ENCODE measurements at regions not wholly inside any gene's neighbourhood (a gene's known extent, or its start where the extent isn't known, plus 50 kb on each side); places are given as distances from the start of the nearest gene placed in this dataset.

GRCh38 chr13:34567597-34567996, 374.5 kb upstream of the NBEA start:
- no peak overlapping the region for H3K4me3 Mint-ChIP-seq
- CTCF ChIA-PET = no interaction called here

DNA sequence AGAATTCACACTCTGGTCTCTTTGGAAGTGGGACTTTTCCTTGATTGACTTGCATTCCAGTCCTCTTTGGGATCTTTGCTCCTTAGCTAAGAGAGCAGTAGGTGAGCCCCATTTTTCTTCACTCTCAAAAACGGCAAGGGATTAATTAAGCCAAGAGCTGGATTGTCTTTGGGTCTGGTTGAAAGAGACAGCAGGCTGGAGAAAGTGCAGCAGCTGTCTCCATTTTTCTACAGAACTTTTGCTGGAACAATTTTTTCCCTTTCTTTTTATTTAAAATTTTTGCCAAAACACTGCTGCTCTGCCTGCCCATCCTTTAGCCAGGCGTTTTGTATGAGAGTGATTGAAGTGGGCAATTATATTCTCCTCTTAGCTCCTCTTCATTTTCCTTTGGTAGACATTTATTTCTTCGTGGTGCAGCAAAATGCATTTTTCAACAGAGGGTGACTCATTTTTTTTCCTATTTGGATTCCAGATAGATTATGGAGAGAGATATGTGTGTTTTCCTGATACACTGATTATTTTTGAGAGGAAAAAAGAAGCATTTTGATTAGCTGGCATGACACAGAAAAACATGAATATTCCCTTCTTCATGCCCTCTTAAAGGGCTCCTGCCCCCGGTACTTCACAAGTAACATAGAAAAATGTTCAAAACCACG, 371.2 kb upstream of the NBEA start:
- Mint-ChIP-seq H3K4me3 (no peak overlapping the region), H3K4me1 (no peaks in the 10 kb centered on the region), H3K36me3 (no peaks in the 10 kb centered on the region), H3K27me3 (no peaks in the 10 kb centered on the region), H3K27ac (peak overlapping the region in 1 of 8 donors; percentile 8), H3K9me3 (peaks cover 0 to 5% (median 0%) of the 10 kb centered on the region in 5 donors)
- ChIA-PET POLR2A (no interaction called here), CTCF (no interaction called here)
- Histone ChIP-seq H3K27ac (ENCODE audit: low read depth, low read length) (no peak overlapping the region), H3K4me1 (ENCODE audit: insufficient read depth, low read length) (no peaks in the 10 kb centered on the region), H3K27me3 (ENCODE audit: insufficient read depth, low read length, poor library complexity, severe bottlenecking) (no peaks in the 10 kb centered on the region), H3K4me3 (ENCODE audit: low read length) (no peak overlapping the region), H3K36me3 (ENCODE audit: insufficient read depth, low read length) (no peaks in the 10 kb centered on the region), H3K9me3 (ENCODE audit: low read length) (no peaks in the 10 kb centered on the region)
- DNase-seq = no peak

More at GRCh38 chr13:34567597-34567996, 374.5 kb upstream of the NBEA start:
- no peaks in the 10 kb centered on the region for H3K27me3 ChIP-seq (ENCODE audit: insufficient read depth, low read length, poor library complexity, severe bottlenecking)
- DNase-seq = no peak
- peaks cover 0 to 2% (median 0%) of the 10 kb centered on the region in 5 donors for H3K9me3 Mint-ChIP-seq
- H3K4me1 Mint-ChIP-seq = no peaks in the 10 kb centered on the region
- POLR2A ChIA-PET = no interaction called here
- no peak overlapping the region for H3K27ac Mint-ChIP-seq
- no peaks in the 10 kb centered on the region for H3K27me3 Mint-ChIP-seq
- H3K4me3 ChIP-seq (ENCODE audit: low read length) = no peak overlapping the region
- no peaks in the 10 kb centered on the region for H3K36me3 ChIP-seq (ENCODE audit: insufficient read depth, low read length)
- no peak overlapping the region for H3K27ac ChIP-seq (ENCODE audit: low read depth, low read length)
- H3K4me1 ChIP-seq (ENCODE audit: insufficient read depth, low read length) = no peaks in the 10 kb centered on the region
- no peaks in the 10 kb centered on the region for H3K9me3 ChIP-seq (ENCODE audit: low read length)
- H3K36me3 Mint-ChIP-seq = no peaks in the 10 kb centered on the region

DNA sequence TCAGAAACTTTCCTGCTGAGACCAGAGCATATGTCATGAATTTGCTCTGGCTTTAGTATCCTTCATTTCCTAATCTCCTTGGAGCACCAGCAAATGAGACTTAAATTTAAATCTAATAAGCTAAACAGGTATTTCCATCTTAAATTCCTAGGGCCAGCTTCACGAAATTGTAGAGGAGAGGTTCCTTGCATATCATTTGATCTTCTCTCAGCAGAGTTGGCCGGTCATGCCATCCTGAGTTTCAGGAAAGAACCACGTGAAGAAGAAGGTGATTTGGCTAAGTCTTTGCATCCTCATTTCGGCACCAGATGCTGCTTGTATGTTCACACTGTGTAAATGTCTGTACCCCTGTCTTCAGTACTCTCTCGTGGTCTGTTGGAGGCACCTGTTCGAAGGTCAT, 370.4 kb upstream of the NBEA start:
- H3K9me3 Mint-ChIP-seq = peaks cover 0 to 6% (median 0%) of the 10 kb centered on the region in 5 donors
- no peaks in the 10 kb centered on the region for H3K4me1 Mint-ChIP-seq
- no peak overlapping the region for H3K27ac ChIP-seq (ENCODE audit: low read depth, low read length)
- CTCF ChIA-PET = no interaction called here
- no peaks in the 10 kb centered on the region for H3K4me1 ChIP-seq (ENCODE audit: insufficient read depth, low read length)
- H3K27me3 Mint-ChIP-seq = no peaks in the 10 kb centered on the region
- no peak overlapping the region for H3K27ac Mint-ChIP-seq
- no peaks in the 10 kb centered on the region for H3K36me3 ChIP-seq (ENCODE audit: insufficient read depth, low read length)
- DNase-seq = no peak
- no peak overlapping the region for H3K4me3 Mint-ChIP-seq
- no peaks in the 10 kb centered on the region for H3K36me3 Mint-ChIP-seq
- H3K4me3 ChIP-seq (ENCODE audit: low read length) = no peak overlapping the region
- no peaks in the 10 kb centered on the region for H3K9me3 ChIP-seq (ENCODE audit: low read length)
- POLR2A ChIA-PET = no interaction called here
- H3K27me3 ChIP-seq (ENCODE audit: insufficient read depth, low read length, poor library complexity, severe bottlenecking) = no peaks in the 10 kb centered on the region

GRCh38 chr13:34577051-34577450, 365.0 kb upstream of the NBEA start:
- no peaks in the 10 kb centered on the region for H3K36me3 ChIP-seq (ENCODE audit: insufficient read depth, low read length)
- no peak overlapping the region for H3K4me3 Mint-ChIP-seq
- CTCF ChIA-PET = no interaction called here
- H3K27me3 ChIP-seq (ENCODE audit: insufficient read depth, low read length, poor library complexity, severe bottlenecking) = no peaks in the 10 kb centered on the region
- H3K4me1 ChIP-seq (ENCODE audit: insufficient read depth, low read length) = no peaks in the 10 kb centered on the region
- peaks cover 0 to 5% (median 2%) of the 10 kb centered on the region in 5 donors for H3K9me3 Mint-ChIP-seq
- H3K4me3 ChIP-seq (ENCODE audit: low read length) = no peak overlapping the region
- no peak overlapping the region for H3K27ac Mint-ChIP-seq
- no peaks in the 10 kb centered on the region for H3K9me3 ChIP-seq (ENCODE audit: low read length)
- no peaks in the 10 kb centered on the region for H3K4me1 Mint-ChIP-seq
- H3K27ac ChIP-seq (ENCODE audit: low read depth, low read length) = no peak overlapping the region
- H3K36me3 Mint-ChIP-seq = no peaks in the 10 kb centered on the region
- POLR2A ChIA-PET = no interaction called here
- DNase-seq = no peak
- no peaks in the 10 kb centered on the region for H3K27me3 Mint-ChIP-seq

- H3K36me3 Mint-ChIP-seq = no peaks in the 10 kb centered on the region
These were observed 363.6 kb upstream of the NBEA start for GRCh38 chr13:34578471-34578870.

GRCh38 chr13:34578917-34579316, 363.2 kb upstream of the NBEA start:
- H3K36me3 ChIP-seq (ENCODE audit: insufficient read depth, low read length) = no peaks in the 10 kb centered on the region
- POLR2A ChIA-PET = no interaction called here
- H3K4me3 ChIP-seq (ENCODE audit: low read length) = no peak overlapping the region
- no peaks in the 10 kb centered on the region for H3K4me1 ChIP-seq (ENCODE audit: insufficient read depth, low read length)
- CTCF ChIA-PET = no interaction called here
- no peak for DNase-seq
- Mint-ChIP-seq H3K36me3 (no peaks in the 10 kb centered on the region), H3K4me1 (no peaks in the 10 kb centered on the region), H3K27ac (no peak overlapping the region), H3K4me3 (no peak overlapping the region), H3K9me3 (peaks cover 0 to 4% (median under 1%) of the 10 kb centered on the region in 5 donors), H3K27me3 (no peaks in the 10 kb centered on the region)
- H3K27me3 ChIP-seq (ENCODE audit: insufficient read depth, low read length, poor library complexity, severe bottlenecking) = no peaks in the 10 kb centered on the region
- no peaks in the 10 kb centered on the region for H3K9me3 ChIP-seq (ENCODE audit: low read length)
- no peak overlapping the region for H3K27ac ChIP-seq (ENCODE audit: low read depth, low read length)

More at GRCh38 chr13:34578471-34578870, 363.6 kb upstream of the NBEA start:
- ChIA-PET POLR2A (no interaction called here), CTCF (no interaction called here)
- no peak overlapping the region for H3K4me3 ChIP-seq (ENCODE audit: low read length)
- H3K27me3 ChIP-seq (ENCODE audit: insufficient read depth, low read length, poor library complexity, severe bottlenecking) = no peaks in the 10 kb centered on the region
- H3K36me3 ChIP-seq (ENCODE audit: insufficient read depth, low read length) = no peaks in the 10 kb centered on the region
- no peak overlapping the region for H3K27ac ChIP-seq (ENCODE audit: low read depth, low read length)
- Mint-ChIP-seq H3K9me3 (peaks cover 0 to 5% (median 4%) of the 10 kb centered on the region in 5 donors), H3K27me3 (no peaks in the 10 kb centered on the region), H3K27ac (no peak overlapping the region), H3K4me3 (no peak overlapping the region), H3K4me1 (no peaks in the 10 kb centered on the region)
- no peaks in the 10 kb centered on the region for H3K4me1 ChIP-seq (ENCODE audit: insufficient read depth, low read length)
- no peaks in the 10 kb centered on the region for H3K9me3 ChIP-seq (ENCODE audit: low read length)
- DNase-seq = no peak

DNA sequence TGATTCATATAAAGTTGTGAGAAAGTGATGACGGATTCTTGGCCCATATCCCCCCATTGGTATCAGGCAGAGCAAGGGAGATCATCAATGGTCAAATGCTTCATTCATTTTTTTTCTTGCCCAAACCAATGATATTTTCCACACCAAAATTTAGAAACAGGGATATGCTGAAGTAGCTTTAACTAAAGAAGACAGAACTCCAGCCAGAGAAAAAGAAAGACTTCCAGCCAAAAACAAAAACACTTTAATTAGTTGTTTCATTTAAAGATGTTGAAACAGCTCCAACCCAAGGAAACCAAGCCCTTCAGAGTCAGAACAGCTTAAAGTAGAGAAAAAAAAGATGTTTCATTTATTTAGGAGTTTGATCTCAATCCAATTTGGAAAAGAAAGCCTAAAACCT, 358.9 kb upstream of the NBEA start:
- CTCF ChIA-PET = no interaction called here

GRCh38 chr13:34587576-34587975, 354.5 kb upstream of the NBEA start:
- H3K4me1 Mint-ChIP-seq = no peaks in the 10 kb centered on the region
- H3K27me3 ChIP-seq (ENCODE audit: insufficient read depth, low read length, poor library complexity, severe bottlenecking) = no peaks in the 10 kb centered on the region
- H3K27ac ChIP-seq (ENCODE audit: low read depth, low read length) = no peak overlapping the region
- no peak overlapping the region for H3K27ac Mint-ChIP-seq
- no peaks in the 10 kb centered on the region for H3K9me3 ChIP-seq (ENCODE audit: low read length)
- H3K36me3 ChIP-seq (ENCODE audit: insufficient read depth, low read length) = no peaks in the 10 kb centered on the region
- no peaks in the 10 kb centered on the region for H3K36me3 Mint-ChIP-seq
- ChIA-PET POLR2A (no interaction called here), CTCF (no interaction called here)
- H3K9me3 Mint-ChIP-seq = peaks cover 0 to 11% (median 2%) of the 10 kb centered on the region in 5 donors
- H3K4me3 ChIP-seq (ENCODE audit: low read length) = no peak overlapping the region
- DNase-seq = no peak
- H3K27me3 Mint-ChIP-seq = no peaks in the 10 kb centered on the region
- no peaks in the 10 kb centered on the region for H3K4me1 ChIP-seq (ENCODE audit: insufficient read depth, low read length)
- H3K4me3 Mint-ChIP-seq = no peak overlapping the region

More for the DNA sequence above, 358.9 kb upstream of the NBEA start:
- Histone ChIP-seq H3K4me3 (ENCODE audit: low read length) (no peak overlapping the region), H3K9me3 (ENCODE audit: low read length) (no peaks in the 10 kb centered on the region), H3K4me1 (ENCODE audit: insufficient read depth, low read length) (no peaks in the 10 kb centered on the region), H3K27me3 (ENCODE audit: insufficient read depth, low read length, poor library complexity, severe bottlenecking) (no peaks in the 10 kb centered on the region), H3K27ac (ENCODE audit: low read depth, low read length) (no peak overlapping the region), H3K36me3 (ENCODE audit: insufficient read depth, low read length) (no peaks in the 10 kb centered on the region)
- POLR2A ChIA-PET = no interaction called here
- peaks cover 0 to 11% (median 2%) of the 10 kb centered on the region in 5 donors for H3K9me3 Mint-ChIP-seq
- no peak overlapping the region for H3K27ac Mint-ChIP-seq
- H3K4me1 Mint-ChIP-seq = no peaks in the 10 kb centered on the region
- DNase-seq = no peak
- no peaks in the 10 kb centered on the region for H3K27me3 Mint-ChIP-seq
- no peaks in the 10 kb centered on the region for H3K36me3 Mint-ChIP-seq
- no peak overlapping the region for H3K4me3 Mint-ChIP-seq

DNA sequence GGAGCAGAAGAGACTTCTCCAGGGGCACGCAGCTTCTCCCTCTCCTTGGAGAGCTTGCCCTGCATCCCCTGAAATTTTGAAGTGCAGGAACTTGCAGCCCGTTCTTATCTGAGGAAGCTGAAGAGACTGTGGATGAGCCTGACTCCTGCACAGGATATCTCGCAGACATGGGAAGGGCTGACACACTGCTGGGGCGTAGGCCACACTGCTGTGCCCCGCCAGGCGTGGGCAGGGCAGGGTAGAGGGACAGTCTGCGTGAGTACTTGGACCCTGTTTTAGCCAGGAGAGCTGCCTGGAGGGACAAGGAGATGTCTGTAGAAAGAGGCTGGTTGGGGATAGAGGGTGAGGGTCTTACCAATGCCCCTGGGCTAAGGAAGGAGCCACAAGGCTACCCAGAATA, 353.7 kb upstream of the NBEA start:
- Histone ChIP-seq H3K27me3 (ENCODE audit: insufficient read depth, low read length, poor library complexity, severe bottlenecking) (no peaks in the 10 kb centered on the region), H3K36me3 (ENCODE audit: insufficient read depth, low read length) (no peaks in the 10 kb centered on the region), H3K4me1 (ENCODE audit: insufficient read depth, low read length) (no peaks in the 10 kb centered on the region), H3K4me3 (ENCODE audit: low read length) (no peak overlapping the region), H3K27ac (ENCODE audit: low read depth, low read length) (no peak overlapping the region), H3K9me3 (ENCODE audit: low read length) (no peaks in the 10 kb centered on the region)
- Mint-ChIP-seq H3K9me3 (peaks cover 0 to 11% (median 2%) of the 10 kb centered on the region in 5 donors), H3K4me3 (no peak overlapping the region), H3K27ac (no peak overlapping the region), H3K36me3 (no peaks in the 10 kb centered on the region), H3K27me3 (no peaks in the 10 kb centered on the region), H3K4me1 (no peaks in the 10 kb centered on the region)
- DNase-seq = no peak
- ChIA-PET CTCF (no interaction called here), POLR2A (no interaction called here)

Data from CD8-positive, alpha-beta memory T cell (primary cell).